GM12891 (cell line): ENCODE measurements at regions not wholly inside any gene's neighbourhood (a gene's known extent, or its start where the extent isn't known, plus 50 kb on each side); places are given as distances from the start of the nearest gene placed in this dataset.
"Not testable (repeated sequence)": the region's sequence is repeated elsewhere in the genome, so short reads cannot be mapped to it uniquely, and the experiment has no call there.

ENCODE experiments used
- POLR2A ChIP-seq: IDR thresholded peaks from 2 replicates; pipeline ENCODE4 v1.6.1; 2011; ENCODE audit warnings: low read depth, low read length, control low read depth
- POLR2AphosphoS5 ChIP-seq: IDR thresholded peaks from 2 replicates; pipeline ENCODE4 v1.6.1; 2011; ENCODE audit warnings: low read depth, low read length, control low read depth
- POU2F2 ChIP-seq: IDR thresholded peaks from 2 replicates; pipeline ENCODE4 v1.6.1; 2011; ENCODE audit warnings: low read depth, mild to moderate bottlenecking, control low read depth, low read length, moderate library complexity
- TAF1 ChIP-seq: IDR thresholded peaks from 2 replicates; pipeline ENCODE4 v1.6.1; 2011; ENCODE audit warnings: low read depth, low read length, control low read depth

- TF ChIP-seq POLR2A, TAF1, POLR2AphosphoS5, POU2F2: not testable (repeated sequence)
Measured at GRCh38 chr1:144537234-144537633, 55.5 kb upstream of the PPIAL4F start.
